M059J (cell line): ENCODE measurements at regions not wholly inside any gene's neighbourhood (a gene's known extent, or its start where the extent isn't known, plus 50 kb on each side); places are given as distances from the start of the nearest gene placed in this dataset.
"Not testable (repeated sequence)": the region's sequence is repeated elsewhere in the genome, so short reads cannot be mapped to it uniquely, and the experiment has no call there.

Experiments
- DNase-seq: peaks from one replicate; pipeline ENCODE4 v3.0.0-alpha.2; 2012; ENCODE audit warnings: low read depth

GRCh38 chr2:156933645-156934225 is 323.8 kb upstream of the GALNT5 start:
- DNase-seq = no peak

DNA sequence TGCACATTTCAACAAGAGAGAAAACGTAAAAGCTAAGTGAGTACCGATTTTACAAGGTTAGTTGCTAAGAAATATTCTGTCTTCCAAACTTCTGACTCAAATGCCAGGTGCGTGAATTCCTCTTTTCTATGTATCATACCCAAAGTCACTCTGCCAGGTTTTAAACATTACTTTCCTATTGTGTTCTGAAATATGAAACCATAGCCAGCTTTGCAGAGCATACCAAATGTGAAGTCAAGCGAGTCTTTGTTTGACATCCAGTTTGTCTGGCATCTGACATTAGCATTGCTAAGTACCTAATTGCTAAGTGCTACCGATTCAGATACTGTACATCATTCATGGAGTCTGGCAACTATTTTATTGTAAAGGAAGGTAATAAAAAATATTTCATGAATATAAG is 321.9 kb upstream of the GALNT5 start:
- peak; percentile 84 for DNase-seq

GRCh38 chr2:156937430-156937829 is 320.1 kb upstream of the GALNT5 start:
- DNase-seq = no peak

DNA sequence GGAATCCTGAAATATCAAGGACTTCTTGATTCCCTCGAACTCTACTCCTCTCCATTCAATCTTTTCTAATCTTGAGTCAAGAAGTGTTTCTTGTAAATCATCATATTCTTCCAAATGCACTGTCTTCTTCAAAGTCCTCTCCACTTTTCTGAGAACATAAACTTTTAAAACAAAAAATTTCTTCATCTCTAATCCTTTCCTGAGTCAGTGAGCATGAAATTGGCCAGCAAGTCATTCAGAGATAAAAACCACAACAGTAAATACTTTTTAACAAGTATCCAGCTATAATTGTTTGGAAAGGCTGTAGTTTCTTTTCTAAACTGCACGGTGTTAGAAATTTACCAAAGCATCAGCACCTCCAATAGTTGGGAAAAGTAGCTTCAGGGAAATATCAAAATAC is 312.6 kb upstream of the GALNT5 start:
- DNase-seq = peak; percentile 35

- DNase-seq = no peak
Observed at GRCh38 chr2:156947261-156947660, 310.2 kb upstream of the GALNT5 start.

- peak; percentile 35 for DNase-seq
Observed at GRCh38 chr2:156955701-156956100, 301.8 kb upstream of the GALNT5 start.

DNA sequence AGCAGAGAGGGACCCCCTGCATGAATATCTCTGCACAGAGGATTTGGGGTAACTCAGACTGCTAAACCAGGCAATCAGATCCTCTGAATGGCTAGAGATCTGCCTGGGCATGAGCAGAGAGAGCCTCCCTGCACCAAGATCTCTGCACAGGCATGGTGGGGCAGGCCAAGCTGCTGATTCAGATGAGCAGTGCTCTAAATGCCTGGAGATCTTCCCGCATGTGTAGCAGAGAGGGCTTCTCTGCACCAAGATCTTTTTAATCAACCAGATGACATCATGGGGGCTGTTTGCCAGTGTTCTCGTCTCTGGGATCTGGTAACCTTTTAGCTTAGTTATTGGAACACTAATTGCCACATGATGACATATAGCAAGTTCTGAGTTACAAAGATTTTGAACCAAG is 301.3 kb upstream of the GALNT5 start:
- no peak for DNase-seq

- DNase-seq = no peak
Observed at GRCh38 chr2:156958374-156958773, 299.1 kb upstream of the GALNT5 start.

DNA sequence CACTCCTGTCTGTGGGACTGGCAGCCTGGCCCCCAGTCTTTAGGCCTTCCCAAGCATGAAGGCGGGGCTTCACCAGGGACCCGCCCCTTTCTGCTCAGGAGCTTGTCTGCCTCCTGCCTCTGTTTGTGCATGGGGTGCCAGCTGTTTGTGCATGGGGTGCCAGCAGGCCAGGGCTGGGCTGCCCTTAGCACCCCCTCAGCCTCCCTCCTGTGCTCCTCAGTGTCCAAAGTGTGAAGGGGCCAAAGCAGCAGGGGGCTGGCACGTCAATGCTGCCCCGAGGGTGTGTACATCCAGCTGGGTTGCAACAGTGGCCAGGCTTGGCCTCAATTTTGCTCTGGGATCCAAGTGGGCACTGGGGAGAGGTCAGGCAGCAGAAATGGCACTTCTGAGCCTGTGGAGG is 298.0 kb upstream of the GALNT5 start:
- no peak for DNase-seq

- peak; percentile 20 for DNase-seq
Observed at GRCh38 chr2:156982615-156983014, 274.9 kb upstream of the GALNT5 start.

DNA sequence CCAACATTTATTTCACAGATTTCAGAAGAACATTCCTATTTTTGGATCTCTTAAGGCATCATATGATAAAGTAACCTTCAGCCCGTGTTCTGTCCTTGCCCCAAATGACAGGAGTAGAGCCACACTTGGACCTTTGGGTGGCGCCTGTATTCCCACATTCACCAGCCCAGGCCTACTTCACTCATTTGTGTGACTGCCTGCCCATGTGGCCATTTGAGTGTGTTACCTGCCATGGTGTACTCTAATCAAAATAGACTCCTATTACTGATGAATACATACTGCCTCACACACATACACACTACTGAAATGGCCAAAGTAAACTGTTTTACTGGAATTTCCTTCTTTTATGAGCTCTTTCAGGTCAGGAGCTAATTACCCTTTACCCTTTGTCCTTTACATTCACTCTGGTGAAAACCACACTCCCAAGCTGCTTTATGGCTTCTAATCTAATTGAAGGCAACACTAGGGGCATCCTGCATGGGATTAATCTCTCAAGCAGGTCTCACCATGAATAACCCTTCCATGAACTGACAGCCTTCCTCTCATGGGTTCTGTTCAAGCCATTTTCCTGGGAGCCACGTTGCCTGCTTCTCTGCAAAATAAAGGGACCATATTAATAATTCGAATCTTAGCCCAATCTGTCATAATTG is 271.0 kb upstream of the GALNT5 start:
- peak; percentile 3 for DNase-seq

GRCh38 chr2:156999661-157000060 is 257.8 kb upstream of the GALNT5 start:
- no peak for DNase-seq

DNA sequence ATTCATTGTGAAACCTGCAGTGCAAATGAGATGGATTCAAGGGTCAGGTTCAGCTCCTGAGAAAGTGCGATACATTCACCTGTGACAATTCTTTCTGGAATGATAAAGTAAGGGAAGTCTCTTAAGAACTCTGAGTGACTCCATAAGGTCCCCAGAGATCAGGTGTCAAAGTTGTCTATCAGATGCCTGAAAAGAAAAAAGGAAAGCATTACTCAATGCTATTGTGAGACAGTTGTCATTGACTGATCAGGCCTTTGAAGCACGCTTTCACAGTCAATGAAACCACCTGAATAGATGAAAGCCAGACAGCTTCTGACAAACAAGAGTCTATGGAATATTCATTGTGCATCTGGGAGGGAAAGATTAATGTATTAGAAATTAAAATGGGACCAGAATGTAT is 252.7 kb upstream of the GALNT5 start:
- no peak for DNase-seq

GRCh38 chr2:157015015-157015575 is 242.4 kb upstream of the GALNT5 start:
- DNase-seq = no peak

GRCh38 chr2:157023264-157023663 is 234.2 kb upstream of the GALNT5 start:
- DNase-seq = not testable (repeated sequence)

DNA sequence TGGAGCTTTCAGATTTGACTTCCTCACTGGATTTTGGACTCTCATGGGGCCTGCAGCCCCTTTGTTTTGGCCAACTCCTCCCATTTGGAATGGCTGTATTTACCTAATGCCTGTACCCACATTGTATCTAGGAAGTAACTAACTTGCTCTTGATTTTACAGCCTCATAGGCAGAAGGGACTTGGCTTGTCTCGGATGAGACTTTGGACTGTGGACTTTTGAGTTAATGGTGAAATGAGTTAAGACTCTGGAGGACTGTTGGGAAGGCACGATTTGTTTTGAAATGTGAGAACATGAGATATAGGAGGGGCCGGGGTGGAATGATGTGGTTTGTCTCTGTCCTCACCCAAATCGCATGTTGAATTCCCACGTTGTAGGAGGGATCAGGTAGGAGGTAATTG is 233.4 kb upstream of the GALNT5 start:
- no peak for DNase-seq

DNA sequence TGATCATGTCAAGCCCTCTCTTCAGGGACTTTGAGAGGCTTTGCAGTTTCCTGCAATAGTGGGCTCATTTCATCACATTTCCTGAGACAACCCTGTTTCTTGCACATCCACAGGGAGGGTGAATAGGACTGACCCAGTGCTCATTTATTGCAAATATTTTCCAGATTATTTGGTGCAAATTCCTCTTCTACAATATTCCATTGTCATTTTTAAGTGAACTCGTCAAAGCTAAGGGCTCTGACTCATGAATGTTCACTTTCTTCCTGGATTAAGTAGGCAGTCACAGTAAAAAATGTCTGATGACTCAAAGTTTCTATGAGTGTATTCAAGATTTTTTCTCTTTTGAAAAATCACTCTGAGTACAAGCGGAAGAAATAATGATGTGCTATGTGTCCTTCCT is 225.5 kb upstream of the GALNT5 start:
- peak; percentile 88 for DNase-seq

- DNase-seq = no peak
Observed at GRCh38 chr2:157036726-157037125, 220.8 kb upstream of the GALNT5 start.

GRCh38 chr2:157043786-157044185 is 213.7 kb upstream of the GALNT5 start:
- no peak for DNase-seq

- DNase-seq = no peak
Observed at GRCh38 chr2:157046396-157046795, 211.1 kb upstream of the GALNT5 start.

- DNase-seq = peak; percentile 74
Observed at GRCh38 chr2:157052685-157053224, 204.8 kb upstream of the GALNT5 start.

- DNase-seq = no peak
Observed at GRCh38 chr2:157053876-157054275, 203.6 kb upstream of the GALNT5 start.

DNA sequence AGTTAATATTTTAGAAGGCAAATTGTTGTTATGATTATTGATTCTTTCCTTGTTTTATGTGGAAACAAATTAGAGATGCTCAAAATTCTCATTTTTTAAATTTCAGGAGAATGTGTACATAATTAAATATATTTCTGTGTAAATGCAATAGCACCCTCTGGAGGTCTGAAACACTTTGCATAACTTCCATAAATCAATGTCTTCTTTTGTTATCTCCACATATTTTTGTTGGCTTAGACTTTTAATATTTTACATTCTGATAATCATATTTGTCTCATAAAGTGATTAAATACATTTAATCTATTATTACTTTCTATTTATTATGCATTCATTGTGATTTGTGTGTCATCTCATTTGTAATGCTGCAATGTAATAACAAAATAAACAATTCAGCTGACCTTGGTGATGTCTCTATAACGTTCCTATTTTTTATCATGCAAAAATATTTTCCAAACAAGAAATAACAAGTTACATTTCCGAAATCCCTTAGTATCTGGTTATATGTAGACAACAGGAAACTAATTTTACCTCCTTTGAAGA is 201.8 kb upstream of the GALNT5 start:
- peak; percentile 42 for DNase-seq
